ENCODE measurements at regions not wholly inside any gene's neighbourhood (a gene's known extent, or its start where the extent isn't known, plus 50 kb on each side); places are given as distances from the start of the nearest gene placed in this dataset.
A peak's percentile ranks its signal among the peaks of the same experiment; 100 is the strongest.

DNA sequence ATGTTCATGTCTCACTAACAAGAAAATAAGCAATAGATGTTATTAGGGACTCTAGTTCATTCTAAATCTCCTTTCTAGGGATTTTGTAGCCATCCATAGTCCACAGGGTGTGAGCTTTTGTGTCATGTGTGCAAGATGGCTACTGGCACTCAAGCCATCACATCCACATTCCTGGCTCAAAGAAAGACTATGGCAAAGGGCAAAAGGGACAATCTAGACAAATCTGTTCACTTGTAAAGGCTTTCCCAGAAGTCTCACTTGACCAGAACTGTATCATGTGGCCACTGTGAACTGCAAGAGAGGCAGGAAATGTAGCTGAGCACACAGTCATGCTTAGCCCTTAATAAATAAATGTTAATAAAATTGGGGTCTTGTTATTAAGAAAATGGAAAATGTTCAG, 212.6 kb upstream of the EXOC2 start:
- Histone ChIP-seq H2AFZ (no peak overlapping the region), H3K4me3 (no peak overlapping the region), H3K27ac (no peak overlapping the region), H3K4me2 (ENCODE audit: unreplicated experiment) (no peak overlapping the region), H3K79me2 (ENCODE audit: insufficient read depth) (no peaks in the 10 kb centered on the region), H3K4me1 (ENCODE audit: insufficient read depth) (no peaks in the 10 kb centered on the region), H3K9me3 (ENCODE audit: low read depth) (no peaks in the 10 kb centered on the region), H3K27me3 (replicated peaks; ENCODE audit: insufficient read depth) (peaks cover 15% of the 10 kb centered on the region), H3K9ac (no peak overlapping the region), H3K36me3 (ENCODE audit: low read depth) (no peaks in the 10 kb centered on the region), H3F3A (ENCODE audit: insufficient read depth) (no peaks in the 10 kb centered on the region), H4K20me1 (ENCODE audit: insufficient read depth) (no peaks in the 10 kb centered on the region), H3K9me2 (ENCODE audit: insufficient read depth) (no peaks in the 10 kb centered on the region)
- in situ Hi-C loops (cut with MboI) = loop anchor here (25.0 kb wide), 1 partner anchor 482 kb away; the partner anchor contains the start of gene FOXF2
- DNase-seq = no peak
- no peak for TF ChIP-seq EZH2phosphoT487 (IDR thresholded peaks at IDR 0.05; ENCODE audit: insufficient read depth, low read depth)
- no peak for TF ChIP-seq EZH2 (IDR thresholded peaks at IDR 0.05; ENCODE audit: insufficient read depth, poor library complexity, severe bottlenecking)

- H3K4me1 ChIP-seq (ENCODE audit: insufficient read depth) = no peaks in the 10 kb centered on the region
- in situ Hi-C loops (cut with MboI) = loop anchor here (25.0 kb wide), 1 partner anchor 482 kb away; the partner anchor contains the start of gene FOXF2
- no peak for TF ChIP-seq EZH2phosphoT487 (IDR thresholded peaks at IDR 0.05; ENCODE audit: insufficient read depth, low read depth)
Observed at GRCh38 chr6:904994-905393, 212.1 kb upstream of the EXOC2 start.

GRCh38 chr6:903761-904160, 210.8 kb upstream of the EXOC2 start:
- Histone ChIP-seq H3K9ac (no peak overlapping the region), H3K4me2 (ENCODE audit: unreplicated experiment) (no peak overlapping the region), H3F3A (ENCODE audit: insufficient read depth) (no peaks in the 10 kb centered on the region), H3K4me1 (ENCODE audit: insufficient read depth) (no peaks in the 10 kb centered on the region), H3K27ac (no peak overlapping the region), H4K20me1 (ENCODE audit: insufficient read depth) (no peaks in the 10 kb centered on the region), H3K36me3 (ENCODE audit: low read depth) (no peaks in the 10 kb centered on the region), H3K9me2 (ENCODE audit: insufficient read depth) (no peaks in the 10 kb centered on the region), H3K9me3 (ENCODE audit: low read depth) (no peaks in the 10 kb centered on the region), H3K27me3 (replicated peaks; ENCODE audit: insufficient read depth) (peaks cover 13% of the 10 kb centered on the region), H3K79me2 (ENCODE audit: insufficient read depth) (no peaks in the 10 kb centered on the region), H2AFZ (no peak overlapping the region), H3K4me3 (no peak overlapping the region)
- TF ChIP-seq EZH2 (IDR thresholded peaks at IDR 0.05; ENCODE audit: insufficient read depth, poor library complexity, severe bottlenecking) (no peak), EZH2phosphoT487 (IDR thresholded peaks at IDR 0.05; ENCODE audit: insufficient read depth, low read depth) (no peak)
- in situ Hi-C loops (cut with MboI) = loop anchor here (25.0 kb wide), 1 partner anchor 484 kb away; the partner anchor contains the start of gene FOXF2
- DNase-seq = peak; percentile 37
- 3 to 7% methylated on average over 6 of the region's 6 CpGs for WGBS, 2 experiments (ENCODE audit: low coverage in 1 of 2, low lambda C conversion rate in 2 of 2, missing lambda C conversion rate in 2 of 2)

More at GRCh38 chr6:904994-905393, 212.1 kb upstream of the EXOC2 start:
- no peak for DNase-seq
- Histone ChIP-seq H3K27ac (no peak overlapping the region), H3K79me2 (ENCODE audit: insufficient read depth) (no peaks in the 10 kb centered on the region), H3K9me2 (ENCODE audit: insufficient read depth) (no peaks in the 10 kb centered on the region), H3K9ac (no peak overlapping the region), H3K36me3 (ENCODE audit: low read depth) (no peaks in the 10 kb centered on the region), H2AFZ (no peak overlapping the region), H4K20me1 (ENCODE audit: insufficient read depth) (no peaks in the 10 kb centered on the region), H3F3A (ENCODE audit: insufficient read depth) (no peaks in the 10 kb centered on the region), H3K9me3 (ENCODE audit: low read depth) (no peaks in the 10 kb centered on the region), H3K27me3 (replicated peaks; ENCODE audit: insufficient read depth) (peaks cover 15% of the 10 kb centered on the region), H3K4me3 (no peak overlapping the region), H3K4me2 (ENCODE audit: unreplicated experiment) (no peak overlapping the region)

DNA sequence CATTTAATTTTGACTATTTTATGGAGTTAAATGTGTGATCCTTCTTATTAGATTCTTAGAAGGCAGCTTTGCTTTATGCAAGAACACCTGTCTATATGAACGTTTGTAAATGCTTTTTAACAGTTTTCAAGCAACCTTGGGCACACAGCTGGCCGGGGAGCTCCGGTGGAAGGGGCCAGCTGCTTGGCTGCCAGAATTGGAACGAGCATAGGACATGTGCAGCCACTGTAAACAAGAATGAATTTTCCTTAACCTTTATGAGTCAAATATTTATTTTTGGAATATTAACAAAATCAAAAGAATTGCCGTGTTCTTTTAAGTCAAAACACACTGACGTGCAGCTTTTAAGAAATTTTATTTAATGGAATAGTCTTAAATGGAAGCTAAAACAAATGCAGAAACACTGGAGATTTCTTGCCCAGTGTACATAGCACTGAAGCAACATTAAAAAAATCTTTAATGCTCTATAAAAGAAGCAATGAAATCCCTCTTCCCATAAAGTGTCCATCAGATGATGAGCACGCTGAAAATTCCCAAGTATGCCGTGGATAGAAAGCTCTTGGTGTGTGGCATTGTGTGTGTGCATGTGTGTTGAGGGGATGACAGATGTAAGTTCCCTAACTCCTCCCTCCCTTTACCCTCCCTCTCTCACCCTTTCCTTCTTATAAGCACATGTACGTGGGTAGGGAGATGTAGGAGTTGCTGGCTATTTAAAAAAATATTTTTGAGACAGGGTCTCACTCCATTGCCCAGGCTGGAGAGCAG, 208.9 kb upstream of the EXOC2 start:
- H3K36me3 ChIP-seq (ENCODE audit: low read depth) = no peaks in the 10 kb centered on the region
- H3F3A ChIP-seq (ENCODE audit: insufficient read depth) = no peaks in the 10 kb centered on the region
- no peaks in the 10 kb centered on the region for H3K79me2 ChIP-seq (ENCODE audit: insufficient read depth)
- no peaks in the 10 kb centered on the region for H3K9me3 ChIP-seq (ENCODE audit: low read depth)
- no peak overlapping the region for H3K27ac ChIP-seq
- H3K4me1 ChIP-seq (ENCODE audit: insufficient read depth) = no peaks in the 10 kb centered on the region
- H3K9ac ChIP-seq = no peak overlapping the region
- H3K27me3 ChIP-seq (replicated peaks; ENCODE audit: insufficient read depth) = peaks cover 10% of the 10 kb centered on the region
- no peak for DNase-seq
- in situ Hi-C loops (cut with MboI) = loop anchor here (25.0 kb wide), 1 partner anchor 485 kb away; the partner anchor contains the start of gene FOXF2
- WGBS, 2 experiments (ENCODE audit: low coverage in 1 of 2, low lambda C conversion rate in 2 of 2, missing lambda C conversion rate in 2 of 2) = 19 to 20% methylated on average over 9 of the region's 9 CpGs
- no peak overlapping the region for H3K4me3 ChIP-seq
- no peaks in the 10 kb centered on the region for H4K20me1 ChIP-seq (ENCODE audit: insufficient read depth)
- no peaks in the 10 kb centered on the region for H3K9me2 ChIP-seq (ENCODE audit: insufficient read depth)
- no peak overlapping the region for H2AFZ ChIP-seq
- no peak overlapping the region for H3K4me2 ChIP-seq (ENCODE audit: unreplicated experiment)
- TF ChIP-seq EZH2phosphoT487 (IDR thresholded peaks at IDR 0.05; ENCODE audit: insufficient read depth, low read depth) (no peak), EZH2 (IDR thresholded peaks at IDR 0.05; ENCODE audit: insufficient read depth, poor library complexity, severe bottlenecking) (no peak)

Measured in GM23248 (cell line).